IPS-NIHi11 (cell line): ENCODE measurements at regions not wholly inside any gene's neighbourhood (a gene's known extent, or its start where the extent isn't known, plus 50 kb on each side); places are given as distances from the start of the nearest gene placed in this dataset.

Experiments used
- DNase-seq: peaks from one replicate; pipeline ENCODE4 v3.0.0; 2012; ENCODE audit warnings: mixed read lengths, low spot score

GRCh38 chr9:89747596-89747995 lies 142.8 kb downstream of the GADD45G start:
- DNase-seq: no peak

GRCh38 chr9:89748021-89748670 lies 143.3 kb downstream of the GADD45G start:
- no peak for DNase-seq

- no peak for DNase-seq
Observed at GRCh38 chr9:89748831-89749499, 144.2 kb downstream of the GADD45G start.

GRCh38 chr9:89749500-89750116 lies 144.8 kb downstream of the GADD45G start:
- no peak for DNase-seq

- peak; percentile 30 for DNase-seq
Observed at GRCh38 chr9:89750117-89750791, 145.4 kb downstream of the GADD45G start.

- DNase-seq: no peak
Observed at GRCh38 chr9:89751079-89751825, 146.4 kb downstream of the GADD45G start.

GRCh38 chr9:89752154-89752553 lies 147.3 kb downstream of the GADD45G start:
- DNase-seq: no peak

- no peak for DNase-seq
Observed at GRCh38 chr9:89753472-89754055, 148.8 kb downstream of the GADD45G start.

GRCh38 chr9:89754193-89754592 lies 149.4 kb downstream of the GADD45G start:
- no peak for DNase-seq

GRCh38 chr9:89755821-89756220 lies 151.0 kb downstream of the GADD45G start:
- no peak for DNase-seq

GRCh38 chr9:89756891-89757537 lies 152.2 kb downstream of the GADD45G start:
- no peak for DNase-seq

- no peak for DNase-seq
Observed at GRCh38 chr9:89757776-89758528, 153.1 kb downstream of the GADD45G start.

GRCh38 chr9:89759572-89759971 lies 154.8 kb downstream of the GADD45G start:
- no peak for DNase-seq

- no peak for DNase-seq
Observed at GRCh38 chr9:89760123-89760522, 155.3 kb downstream of the GADD45G start.

- DNase-seq: no peak
Observed at GRCh38 chr9:89764217-89764616, 159.4 kb downstream of the GADD45G start.

GRCh38 chr9:89765211-89765946 lies 160.6 kb downstream of the GADD45G start:
- no peak for DNase-seq

- DNase-seq: no peak
Observed at GRCh38 chr9:89766991-89767390, 162.2 kb downstream of the GADD45G start.

GRCh38 chr9:89768051-89768450 lies 163.2 kb downstream of the GADD45G start:
- no peak for DNase-seq

- DNase-seq: no peak
Observed at GRCh38 chr9:89768650-89769071, 163.8 kb downstream of the GADD45G start.
